Activated T-cell treated with anti-CD3 and anti-CD28 coated beads for 48 hours (primary cell): ENCODE measurements at regions not wholly inside any gene's neighbourhood (a gene's known extent, or its start where the extent isn't known, plus 50 kb on each side); places are given as distances from the start of the nearest gene placed in this dataset.

Source experiments
- DNase-seq: peaks from one replicate; pipeline ENCODE4 v3.0.0-alpha.2; 2020; ENCODE audit warnings: low read depth

DNA sequence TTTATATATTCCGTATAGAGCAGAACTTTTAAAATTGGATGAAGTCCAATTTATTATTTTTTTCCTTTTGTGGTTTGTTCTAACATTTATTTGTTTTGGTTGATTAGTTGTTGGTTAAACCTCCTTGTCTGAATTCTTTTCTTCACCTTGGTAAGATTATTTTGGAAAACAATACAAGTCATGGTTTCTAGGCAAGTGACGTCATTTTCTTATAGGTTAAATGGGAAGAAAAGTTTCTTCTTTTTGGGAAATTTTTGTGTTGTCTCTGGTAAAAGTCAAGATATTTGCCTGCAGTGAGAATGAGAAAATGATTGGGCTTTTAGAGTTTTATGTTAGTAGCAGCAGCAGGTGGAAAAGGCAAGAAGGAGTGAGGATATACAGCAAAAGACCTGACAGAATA is 197.9 kb downstream of the OTOR start:
- DNase-seq = no peak

DNA sequence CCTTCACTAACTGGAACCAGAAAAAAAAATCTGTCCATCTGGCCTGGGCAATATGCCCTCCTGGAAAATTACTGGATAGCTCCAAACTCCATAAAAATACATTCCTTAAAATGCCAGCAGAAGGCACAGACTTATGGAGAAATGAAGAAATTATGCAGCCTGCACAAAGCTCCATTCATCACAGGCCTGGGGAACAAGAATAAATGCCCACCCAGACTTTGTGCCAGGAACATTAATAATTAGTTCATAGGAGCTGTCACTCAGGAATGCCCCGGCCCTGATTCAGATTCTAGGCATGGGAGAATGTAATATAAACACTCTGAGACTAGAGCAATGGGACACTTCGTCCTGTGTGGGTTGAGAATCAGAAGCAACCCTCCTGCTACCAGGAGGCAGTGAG is 199.3 kb downstream of the OTOR start:
- DNase-seq = no peak

DNA sequence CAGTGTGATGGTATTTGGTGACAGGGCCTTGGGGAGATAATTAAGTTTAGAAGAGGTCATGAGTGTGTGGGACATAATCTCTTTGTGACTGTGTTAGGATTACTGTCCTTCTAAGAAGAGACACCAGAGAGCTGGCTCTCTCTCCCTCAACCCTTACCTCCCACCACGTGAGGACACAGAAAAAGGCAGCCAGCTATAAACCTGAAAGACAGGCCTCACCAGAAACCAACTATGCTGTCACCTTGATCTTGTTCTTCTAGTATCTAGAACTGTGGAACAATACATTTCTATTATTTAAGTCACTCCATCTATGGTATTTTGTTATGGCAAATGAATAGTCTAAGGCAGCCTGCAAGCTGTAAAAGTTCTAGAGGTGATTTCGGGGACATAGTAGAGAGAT is 203.7 kb downstream of the OTOR start:
- DNase-seq = no peak

DNA sequence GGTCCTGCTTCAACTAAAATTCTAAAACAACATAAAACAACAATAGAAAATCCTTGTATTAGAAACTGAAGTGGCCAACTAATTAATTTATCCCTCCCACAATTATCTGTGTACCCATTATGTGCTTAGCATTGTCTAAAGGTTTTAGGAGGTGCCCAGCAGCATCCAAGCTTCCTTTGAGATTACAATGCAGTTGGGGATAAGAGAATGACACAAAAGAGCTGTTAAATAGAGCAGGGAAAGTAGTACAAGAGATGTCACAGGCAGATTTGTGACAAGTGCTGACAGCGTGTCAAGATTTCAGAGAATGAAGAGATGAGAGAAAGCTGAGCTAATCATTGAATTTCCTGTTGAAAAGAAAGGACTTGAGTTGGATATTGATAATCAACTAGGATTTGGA is 204.8 kb downstream of the OTOR start:
- no peak for DNase-seq

DNA sequence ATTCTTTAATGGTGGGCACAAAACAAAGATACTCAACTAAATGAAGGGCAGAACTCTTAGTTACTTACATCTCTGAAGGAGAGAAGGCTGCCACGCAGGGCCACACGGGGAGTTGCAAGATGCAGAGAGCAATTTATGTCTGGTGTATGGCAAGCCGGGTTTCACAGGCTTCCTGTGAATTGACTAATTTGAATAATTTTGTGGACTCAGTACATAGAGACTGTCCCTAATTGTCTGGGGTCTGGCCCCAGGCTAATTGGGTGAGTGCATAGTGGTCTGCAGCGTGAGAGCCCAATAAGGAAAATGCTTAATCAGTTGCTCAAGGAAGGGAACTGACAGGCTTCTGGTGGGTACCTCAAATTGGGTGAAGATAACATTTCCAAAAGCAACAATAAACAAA is 205.7 kb downstream of the OTOR start:
- no peak for DNase-seq

DNA sequence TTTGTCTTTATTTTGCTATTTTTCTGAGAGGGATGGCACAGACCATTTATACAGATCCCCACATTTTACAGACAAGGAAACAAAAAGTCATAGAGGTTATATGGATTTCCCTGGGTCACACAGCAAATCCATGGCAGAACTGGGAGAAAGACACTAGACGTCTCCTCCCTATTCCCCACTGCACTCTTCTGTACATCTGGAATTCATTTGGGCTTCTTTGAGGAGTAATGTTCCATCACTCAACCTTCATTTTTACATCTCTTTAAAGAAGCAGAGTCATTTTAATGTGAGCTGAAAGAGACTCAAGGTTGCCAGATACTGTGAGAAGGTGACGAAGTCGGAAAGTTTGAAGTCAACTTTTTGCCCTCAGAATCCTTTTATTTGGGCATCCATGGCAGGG is 207.3 kb downstream of the OTOR start:
- DNase-seq = no peak

DNA sequence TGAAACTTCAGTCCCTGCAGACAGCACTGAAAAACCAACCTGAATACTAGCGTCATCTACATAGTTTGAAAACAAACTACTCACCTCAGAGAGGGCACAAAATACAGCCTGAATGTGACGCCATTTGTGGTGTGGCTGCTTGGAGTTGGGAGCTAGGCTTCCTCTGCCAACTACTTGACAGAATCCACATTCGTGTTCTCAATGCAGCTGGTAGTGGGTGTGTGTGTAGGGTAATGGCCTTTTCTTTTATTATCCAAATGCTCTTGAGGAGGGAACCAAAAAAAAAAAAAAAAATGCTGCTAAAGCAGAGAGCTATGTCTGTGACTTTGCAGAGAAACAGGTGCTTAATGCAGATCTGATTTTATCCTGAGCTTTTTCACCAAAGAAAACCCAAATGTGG is 207.8 kb downstream of the OTOR start:
- DNase-seq = no peak

DNA sequence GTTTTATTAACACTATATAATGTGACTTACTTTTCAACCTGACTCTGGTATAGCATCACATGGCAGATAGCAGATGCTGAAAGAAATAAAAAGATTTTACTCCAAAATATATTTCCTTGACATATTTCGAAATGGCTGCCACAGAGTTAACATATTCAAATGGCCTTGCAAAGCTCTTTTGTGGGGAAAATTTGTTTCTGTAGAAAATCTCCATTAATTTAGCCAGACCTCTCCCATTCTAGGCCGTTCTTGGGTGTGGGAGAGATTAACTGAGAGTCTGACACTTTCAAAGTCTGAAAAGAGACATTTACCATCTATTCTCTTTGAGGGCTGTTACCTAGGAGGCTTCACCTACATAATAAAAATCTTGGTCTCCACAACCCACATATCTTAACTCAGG is 217.2 kb downstream of the OTOR start:
- DNase-seq = no peak

DNA sequence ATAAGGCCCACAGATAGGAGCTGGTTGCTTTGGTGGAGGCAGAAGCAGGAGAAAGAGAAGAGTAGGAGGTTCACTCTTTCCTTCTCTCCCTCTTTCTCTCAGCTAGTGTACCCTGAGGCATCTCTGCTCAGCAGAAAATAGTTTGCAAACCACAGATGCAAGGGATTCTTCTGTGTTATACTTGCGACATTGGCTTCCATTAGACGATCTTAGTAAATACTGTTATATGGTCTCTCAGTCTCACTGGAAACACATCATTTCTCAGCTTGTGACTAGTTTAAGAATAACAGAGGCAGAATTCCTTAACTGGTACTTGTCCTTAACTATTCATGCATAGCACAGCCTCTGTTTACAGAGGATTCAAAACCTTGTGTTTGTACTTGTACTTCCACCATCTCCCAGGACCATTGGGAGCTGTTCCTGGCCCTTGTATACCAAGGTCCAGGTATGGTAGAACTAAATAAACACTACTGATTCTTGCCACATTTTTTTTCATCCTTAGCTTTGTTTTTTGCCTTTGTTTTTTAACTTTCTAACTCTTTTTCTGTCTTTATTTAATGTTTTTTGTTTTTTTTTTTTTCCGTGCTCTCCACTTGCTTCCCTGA is 218.2 kb downstream of the OTOR start:
- DNase-seq = no peak

DNA sequence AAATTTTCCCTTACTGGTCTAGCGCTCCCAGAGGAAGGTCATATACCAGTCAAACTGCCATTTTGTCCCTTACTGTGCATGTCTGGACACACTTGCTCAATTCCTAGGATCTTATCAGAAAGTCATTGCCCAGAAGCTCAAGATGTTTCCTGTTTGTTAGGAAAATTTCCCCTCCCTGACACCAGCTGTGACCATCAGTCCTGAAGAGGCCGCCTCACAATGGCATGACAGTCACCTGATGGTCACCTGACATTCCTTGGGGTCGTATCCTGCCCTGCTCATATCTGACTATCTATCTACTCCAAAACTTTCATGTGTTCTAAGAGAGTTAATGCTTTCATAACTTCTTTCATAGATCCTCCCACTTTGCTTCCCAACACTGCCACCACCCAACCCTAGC is 219.9 kb downstream of the OTOR start:
- DNase-seq = no peak

DNA sequence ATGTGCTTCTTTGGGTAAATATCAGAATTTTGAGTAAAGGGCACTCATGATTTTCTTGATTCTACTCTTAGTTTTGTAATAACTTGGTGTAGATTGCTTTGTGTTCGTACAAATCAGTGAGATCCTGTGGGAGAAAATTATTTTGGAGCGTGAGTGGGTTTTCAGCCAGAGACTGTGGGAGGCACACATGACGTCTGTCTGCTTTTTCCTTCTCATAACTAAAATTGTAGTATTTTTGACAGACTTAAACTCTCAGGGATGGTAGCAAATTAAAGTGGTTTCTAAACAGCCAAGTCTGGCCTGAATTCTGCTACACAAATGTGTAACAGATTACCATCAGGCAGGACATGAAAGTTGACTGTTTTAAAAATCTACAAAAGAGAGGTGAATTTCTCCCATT is 222.6 kb downstream of the OTOR start:
- no peak for DNase-seq

DNA sequence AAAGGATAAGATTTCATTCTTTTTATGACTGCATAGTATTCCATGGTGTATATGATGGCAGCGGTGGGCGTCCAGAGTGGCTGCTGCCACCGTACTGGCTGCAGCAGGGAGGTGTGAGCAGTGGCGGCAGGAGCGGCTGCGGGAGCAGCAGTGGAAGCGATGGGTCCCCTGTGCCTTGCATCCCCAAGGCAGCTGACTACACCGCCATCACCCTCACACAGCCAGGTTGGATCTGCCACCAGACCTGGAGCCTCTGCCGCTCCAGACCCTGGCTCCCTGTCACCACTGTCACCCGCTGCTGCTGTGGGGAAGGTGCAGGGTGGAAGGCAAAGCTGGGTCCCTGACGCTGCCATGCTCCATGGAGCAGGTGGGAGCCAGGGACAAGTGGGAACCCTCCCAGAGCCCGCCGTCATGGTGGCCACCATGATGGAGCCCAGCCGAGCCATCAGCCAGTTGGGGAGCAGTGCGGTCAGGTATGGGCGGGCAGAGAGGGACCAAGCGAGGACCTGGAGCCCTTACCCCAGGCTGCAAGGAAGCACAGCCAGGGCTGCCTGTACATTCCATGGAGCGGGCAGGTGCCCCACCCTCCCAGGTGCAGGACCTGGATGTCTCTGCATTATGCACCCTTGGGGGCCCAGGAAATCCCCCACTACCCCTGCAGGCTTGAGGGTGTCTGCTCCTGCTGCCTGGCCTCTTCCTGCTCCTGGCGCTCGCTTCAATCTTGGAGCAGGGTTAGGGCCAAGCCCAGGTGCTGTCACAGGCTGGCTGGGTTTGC is 226.1 kb downstream of the OTOR start:
- no peak for DNase-seq

DNA sequence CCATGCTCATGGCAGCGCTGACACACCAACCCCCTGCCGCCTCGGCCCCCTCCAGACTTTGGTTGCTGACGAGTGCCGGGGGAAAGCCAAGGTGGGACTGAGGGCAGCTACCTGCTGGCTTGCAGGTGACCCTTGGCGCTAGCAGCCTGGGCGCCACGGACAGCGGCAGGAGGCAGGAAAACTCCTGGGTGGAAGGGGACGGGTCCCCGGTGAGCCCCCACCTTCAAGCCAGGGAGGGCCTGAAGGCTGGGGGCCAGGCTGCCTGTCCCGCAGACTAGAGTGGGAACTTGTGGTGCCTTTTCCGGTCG is 226.7 kb downstream of the OTOR start:
- no peak for DNase-seq

DNA sequence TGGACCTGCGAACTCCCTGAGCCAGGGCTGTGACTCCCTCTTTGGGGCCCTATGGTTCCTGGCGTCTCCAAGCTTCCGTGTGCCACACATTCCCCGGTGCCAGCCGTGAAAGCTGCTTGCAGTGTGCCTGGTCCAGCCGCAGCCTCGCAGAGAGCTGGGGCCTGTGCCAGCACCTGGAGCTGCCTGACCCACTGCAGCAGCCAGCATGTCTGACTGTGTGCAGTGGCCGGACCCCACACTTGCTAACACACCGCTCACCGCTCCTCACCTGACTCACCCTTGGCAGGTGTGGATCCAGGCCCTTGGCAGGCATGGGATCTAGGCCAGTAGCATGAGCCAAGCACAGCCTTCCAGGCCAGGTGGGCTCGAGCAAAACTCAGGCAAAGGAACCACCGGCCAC is 227.5 kb downstream of the OTOR start:
- no peak for DNase-seq

DNA sequence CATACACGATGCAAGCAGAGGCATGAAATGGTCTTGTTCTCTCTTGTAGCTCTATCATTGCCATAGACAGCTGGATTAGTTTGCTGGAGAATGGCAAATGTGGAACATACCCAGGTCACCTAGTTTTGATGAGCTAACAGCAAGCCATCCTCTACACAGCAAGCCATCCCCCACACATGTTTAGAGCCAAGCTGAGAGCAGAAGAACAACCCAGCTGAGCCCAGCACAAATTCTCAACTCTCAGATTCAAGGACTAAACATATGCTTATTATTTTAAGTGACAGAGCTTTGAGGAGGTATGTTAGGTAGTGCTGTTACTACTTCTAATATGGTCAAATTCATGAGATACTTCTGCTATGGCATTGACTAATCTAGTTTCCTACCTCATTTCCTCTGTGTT is 230.3 kb downstream of the OTOR start:
- no peak for DNase-seq

DNA sequence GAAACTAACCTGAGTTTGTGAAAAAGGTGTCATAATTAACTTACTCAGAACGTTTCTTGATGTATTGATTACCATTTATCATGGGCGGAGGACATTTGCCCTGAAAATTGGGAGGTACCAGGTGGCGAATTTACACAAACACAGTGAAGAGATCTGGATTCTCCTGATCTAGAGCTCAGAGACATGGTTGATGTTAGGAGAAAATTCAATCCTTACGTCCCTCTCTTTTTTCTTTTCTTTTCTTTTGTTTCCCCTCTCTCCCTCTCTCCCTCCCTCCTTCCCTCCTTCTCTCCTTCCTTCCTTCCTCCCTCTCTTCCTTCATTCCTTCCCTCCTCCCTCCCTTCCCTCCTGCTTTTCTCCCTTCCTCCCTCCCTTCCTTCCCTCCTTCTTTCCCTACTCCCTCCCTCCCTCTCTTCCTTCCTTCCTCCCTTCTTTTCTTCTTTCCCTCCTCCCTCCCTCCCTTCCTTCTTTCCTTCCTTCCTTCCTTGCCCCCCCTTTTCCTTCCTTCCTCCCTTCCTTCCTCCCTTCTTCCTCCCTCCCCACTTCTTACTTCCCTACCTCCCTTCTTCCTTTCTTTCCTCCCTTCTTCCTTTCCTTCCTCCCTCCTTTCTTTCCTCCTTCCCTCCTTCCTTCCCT is 234.1 kb downstream of the OTOR start:
- DNase-seq = no peak

DNA sequence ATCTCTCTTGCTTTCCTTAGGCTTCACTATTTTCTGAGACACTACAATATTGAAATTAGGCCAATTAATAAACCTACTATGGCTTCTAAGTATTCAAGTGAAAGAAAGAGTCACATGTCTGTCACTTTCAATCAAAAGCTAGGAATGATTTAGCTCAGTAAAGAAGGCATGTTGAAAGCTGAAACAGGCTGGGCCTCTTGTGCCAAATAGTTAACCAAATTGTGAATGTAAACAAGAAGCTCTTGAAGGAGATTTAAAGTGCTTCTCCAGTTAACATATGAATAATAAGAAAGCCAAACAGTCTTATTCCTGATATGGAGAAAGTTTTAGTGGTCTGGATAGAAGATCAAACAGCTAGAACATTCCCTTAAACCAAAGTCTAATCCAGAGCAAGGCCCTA is 236.3 kb downstream of the OTOR start:
- DNase-seq = no peak

DNA sequence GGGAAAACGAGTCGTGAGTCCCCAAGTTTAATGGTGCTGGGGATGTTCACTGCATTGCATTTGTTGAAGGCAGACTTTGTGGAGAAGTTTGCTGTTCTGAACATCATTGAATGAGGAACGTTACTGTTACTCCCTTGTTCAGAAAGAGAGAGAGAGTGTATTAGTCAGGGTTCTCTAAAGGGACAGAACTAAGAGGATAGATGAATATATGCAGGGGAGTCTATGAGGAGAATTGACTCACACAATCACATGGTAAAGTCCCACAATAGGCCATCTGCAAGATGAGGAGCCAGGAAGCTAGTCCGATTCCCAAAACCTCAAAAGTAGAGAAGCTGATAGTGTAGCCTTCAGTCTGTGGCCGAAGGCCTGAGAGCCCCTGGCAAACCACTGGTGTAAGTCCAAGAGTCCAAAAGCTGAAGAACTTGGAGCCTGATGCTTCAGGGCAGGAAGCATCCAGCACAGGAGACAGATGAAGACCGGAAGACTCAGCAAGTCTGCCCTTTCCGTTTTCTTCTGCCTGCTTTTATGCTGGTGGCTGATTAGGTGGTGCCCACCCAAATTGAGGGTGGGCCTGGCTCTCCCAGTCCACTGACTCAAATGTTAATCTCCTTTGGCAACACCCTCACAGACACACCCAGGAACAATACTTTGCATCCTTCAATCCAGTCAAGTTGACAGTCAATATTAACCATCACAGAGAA is 223.5 kb upstream of the PCSK2 start:
- no peak for DNase-seq

DNA sequence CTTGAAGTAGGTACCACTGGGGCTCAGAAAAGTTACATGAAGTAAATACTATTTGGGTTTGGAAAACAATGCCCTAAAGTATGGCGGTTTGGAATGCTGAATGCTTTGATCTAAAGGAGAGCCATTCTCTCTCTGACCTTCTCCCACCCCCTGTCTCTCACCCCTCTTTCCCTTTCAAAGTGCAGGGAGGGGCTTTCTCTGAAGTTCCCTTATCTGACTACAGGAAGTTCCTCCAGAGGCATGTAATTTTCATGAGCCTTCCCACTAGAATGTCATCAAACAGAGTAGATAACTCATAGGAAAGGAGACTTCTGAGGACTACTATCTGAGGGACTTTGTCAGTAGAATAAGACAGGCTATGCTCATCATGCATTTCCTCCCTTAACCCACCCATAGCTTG is 216.7 kb upstream of the PCSK2 start:
- DNase-seq = no peak

DNA sequence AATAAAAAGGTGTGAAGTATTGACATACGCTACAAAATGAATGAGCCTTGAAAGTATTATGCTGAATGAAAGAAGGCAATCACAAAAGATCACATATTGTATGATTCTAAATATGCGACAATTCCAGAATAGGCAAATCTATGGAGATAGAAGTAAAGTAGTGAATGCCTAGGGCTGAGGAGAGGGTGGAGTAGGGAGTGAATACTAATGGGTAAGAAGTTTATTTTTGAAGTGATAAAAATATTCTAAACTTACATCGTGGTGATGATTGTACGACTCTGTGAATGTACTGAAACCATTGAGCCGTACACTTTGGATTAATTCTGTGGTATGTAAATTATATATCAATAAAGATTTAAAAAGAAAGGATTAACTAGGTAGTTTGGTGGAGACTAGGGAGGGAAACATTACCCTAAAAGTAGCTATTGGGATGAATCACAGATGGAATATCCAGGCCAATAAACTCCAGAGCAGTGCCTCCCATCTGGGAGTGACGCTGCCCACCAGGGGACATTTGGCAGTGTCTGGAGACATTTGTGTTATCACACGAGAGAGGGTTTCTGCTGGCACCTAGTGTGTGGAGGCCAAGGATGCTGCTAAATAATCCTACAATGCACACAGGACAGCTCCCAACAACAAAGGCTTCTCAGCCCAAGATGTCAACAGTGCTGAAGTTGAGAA is 214.2 kb upstream of the PCSK2 start:
- no peak for DNase-seq

DNA sequence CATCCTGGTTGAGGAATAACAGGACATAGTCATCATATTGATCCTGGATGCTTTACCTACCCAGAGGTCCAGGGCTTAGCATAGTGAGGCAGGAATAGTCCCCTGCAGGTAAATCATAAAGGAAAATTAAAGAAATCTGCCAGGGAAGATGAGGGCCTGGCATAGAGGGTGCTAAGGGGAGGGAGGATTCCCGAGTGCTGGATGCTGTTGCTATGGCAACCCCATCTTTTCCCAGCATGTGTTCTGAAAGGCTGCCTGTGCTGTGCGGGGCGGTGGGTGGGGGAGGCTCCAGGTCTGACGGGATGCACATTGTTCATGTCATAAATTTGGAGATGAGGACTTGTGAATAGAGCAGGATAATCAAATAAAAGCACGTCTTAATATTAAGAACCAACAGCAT is 212.6 kb upstream of the PCSK2 start:
- DNase-seq = no peak

DNA sequence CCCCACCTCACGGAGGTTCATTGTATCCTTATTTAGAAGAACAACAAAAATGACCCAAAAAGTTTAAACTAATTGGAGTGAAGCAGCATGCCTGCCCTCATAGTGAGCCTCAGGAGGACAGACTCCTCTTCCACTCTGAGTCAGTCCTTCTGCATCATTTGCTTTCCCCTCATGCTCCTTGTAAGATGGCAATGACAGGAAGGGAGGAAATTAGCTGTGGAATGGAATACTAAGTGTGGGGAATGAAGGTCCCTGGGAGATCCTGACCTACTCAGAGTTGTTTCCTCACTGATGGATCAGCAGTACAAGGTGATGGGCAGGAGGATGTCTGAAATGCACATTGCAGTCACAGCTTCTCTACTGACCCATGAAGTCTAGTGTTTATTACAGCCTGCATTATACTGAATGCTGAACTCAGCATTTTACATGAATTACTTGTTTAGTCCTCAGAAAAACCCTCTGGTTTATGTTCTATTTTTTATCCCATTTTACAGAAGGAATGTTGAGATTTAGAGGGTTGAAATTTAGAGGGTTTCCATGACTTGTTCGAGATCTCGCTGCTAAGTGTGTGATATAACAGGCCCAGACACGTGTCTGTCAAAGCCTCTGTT is 212.0 kb upstream of the PCSK2 start:
- DNase-seq = no peak
